ENCODE measurements at regions not wholly inside any gene's neighbourhood (a gene's known extent, or its start where the extent isn't known, plus 50 kb on each side); places are given as distances from the start of the nearest gene placed in this dataset.

- TF ChIP-seq CTCF (IDR thresholded peaks at IDR 0.05; ENCODE audit: borderline replicate concordance, extremely low read depth, insufficient read depth) = no peak
- no peak overlapping the region for H3K9ac ChIP-seq (ENCODE audit: low read length in 3 of 3)
- peak in 2 of 5 donors; percentile 28 to 47 for DNase-seq
- H3K36me3 ChIP-seq (ENCODE audit: control insufficient read depth in 2 of 3, insufficient read depth in 3 of 3, low read length in 3 of 3) = no peaks in the 10 kb centered on the region
- H3K27ac ChIP-seq (ENCODE audit: low read depth in 2 of 2, low read length in 2 of 2) = no peak overlapping the region
- no peaks in the 10 kb centered on the region for H3K27me3 ChIP-seq (ENCODE audit: control insufficient read depth, insufficient read depth, low read length)
- no peak for FAIRE-seq
- intact Hi-C loops (cut with DNase I) = no loop called here
- H3K4me3 ChIP-seq (ENCODE audit: low read length in 3 of 3) = no peak overlapping the region
- no peaks in the 10 kb centered on the region for H3K9me3 ChIP-seq (ENCODE audit: control insufficient read depth in 2 of 3, insufficient read depth in 1 of 3, low read length in 3 of 3)
- peaks cover 0 to 3% (median 2%) of the 10 kb centered on the region in 3 donors for H3K4me1 ChIP-seq (ENCODE audit: control insufficient read depth in 2 of 3, insufficient read depth in 2 of 3, low read depth in 1 of 3, low read length in 3 of 3)
Observed at GRCh38 chr1:56185493-56185892, 393.9 kb downstream of the PLPP3 start.

GRCh38 chr1:56183151-56183550 lies 396.2 kb downstream of the PLPP3 start:
- no peak overlapping the region for H3K9ac ChIP-seq (ENCODE audit: low read length in 3 of 3)
- FAIRE-seq (no peak), DNase-seq (no peak)
- H3K4me3 ChIP-seq (ENCODE audit: low read length in 3 of 3) = no peak overlapping the region
- no peak overlapping the region for H3K27ac ChIP-seq (ENCODE audit: low read depth in 2 of 2, low read length in 2 of 2)
- no peaks in the 10 kb centered on the region for H3K27me3 ChIP-seq (ENCODE audit: control insufficient read depth, insufficient read depth, low read length)
- no peaks in the 10 kb centered on the region for H3K9me3 ChIP-seq (ENCODE audit: control insufficient read depth in 2 of 3, insufficient read depth in 1 of 3, low read length in 3 of 3)
- H3K36me3 ChIP-seq (ENCODE audit: control insufficient read depth in 2 of 3, insufficient read depth in 3 of 3, low read length in 3 of 3) = no peaks in the 10 kb centered on the region
- intact Hi-C loops (cut with DNase I) = no loop called here
- no peak for TF ChIP-seq CTCF (IDR thresholded peaks at IDR 0.05; ENCODE audit: borderline replicate concordance, extremely low read depth, insufficient read depth)
- H3K4me1 ChIP-seq (ENCODE audit: control insufficient read depth in 2 of 3, insufficient read depth in 2 of 3, low read depth in 1 of 3, low read length in 3 of 3) = peaks cover 0 to 3% (median 1%) of the 10 kb centered on the region in 3 donors

GRCh38 chr1:56180520-56181190 lies 398.7 kb downstream of the PLPP3 start:
- peak; percentile 25 for FAIRE-seq
- H3K9me3 ChIP-seq (ENCODE audit: control insufficient read depth in 2 of 3, insufficient read depth in 1 of 3, low read length in 3 of 3) = no peaks in the 10 kb centered on the region
- H3K27ac ChIP-seq (ENCODE audit: low read depth in 2 of 2, low read length in 2 of 2) = peak overlapping the region in 1 of 2 donors; percentile 23
- DNase-seq = peak in 1 of 5 donors; percentile 64
- H3K4me1 ChIP-seq (ENCODE audit: control insufficient read depth in 2 of 3, insufficient read depth in 2 of 3, low read depth in 1 of 3, low read length in 3 of 3) = peaks cover 0 to 3% (median 0%) of the 10 kb centered on the region in 3 donors
- peak overlapping the region in 2 of 3 donors; percentile 14 to 27 for H3K4me3 ChIP-seq (ENCODE audit: low read length in 3 of 3)
- TF ChIP-seq CTCF (IDR thresholded peaks at IDR 0.05; ENCODE audit: borderline replicate concordance, extremely low read depth, insufficient read depth) = no peak
- intact Hi-C loops (cut with DNase I) = no loop called here
- H3K36me3 ChIP-seq (ENCODE audit: control insufficient read depth in 2 of 3, insufficient read depth in 3 of 3, low read length in 3 of 3) = no peaks in the 10 kb centered on the region
- H3K27me3 ChIP-seq (ENCODE audit: control insufficient read depth, insufficient read depth, low read length) = no peaks in the 10 kb centered on the region
- no peak overlapping the region for H3K9ac ChIP-seq (ENCODE audit: low read length in 3 of 3)

All from kidney (tissue), 13 donors.